SK-N-MC (cell line): ENCODE measurements at regions not wholly inside any gene's neighbourhood (a gene's known extent, or its start where the extent isn't known, plus 50 kb on each side); places are given as distances from the start of the nearest gene placed in this dataset.

ENCODE experiments used
- EZH2 ChIP-seq: fragments of 200-600 bp; sonication (generic); IDR thresholded peaks from one replicate; pipeline ENCODE4 v1.6.1; 2017; ENCODE audit warnings: antibody characterized with exemption
- POLR2AphosphoS5 ChIP-seq: IDR thresholded peaks from 2 replicates; pipeline ENCODE4 v1.6.1; 2012; ENCODE audit warnings: mild to moderate bottlenecking, low read depth, low read length, borderline replicate concordance

DNA sequence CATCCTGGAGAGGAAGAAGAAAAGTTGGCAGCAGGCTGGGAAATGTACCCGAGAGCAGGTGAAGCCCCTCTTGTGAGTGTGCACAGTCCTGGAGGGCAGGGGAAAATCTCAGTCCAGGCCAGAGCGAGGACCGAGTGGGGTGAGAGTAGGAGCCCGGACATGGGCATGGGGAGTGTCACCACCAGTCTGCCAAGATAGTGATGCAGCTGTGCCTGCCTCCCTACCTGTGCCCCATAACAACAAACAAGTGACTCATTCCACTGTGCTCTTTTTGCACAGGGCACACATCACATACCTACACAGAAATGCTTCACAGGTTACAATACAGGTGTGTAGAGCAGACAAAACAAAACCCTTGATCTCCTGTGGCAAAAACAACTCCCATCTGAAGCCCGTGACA is 205.9 kb upstream of the PELI2 start:
- TF ChIP-seq EZH2, result no peak
- no peak for TF ChIP-seq POLR2AphosphoS5
